ENCODE measurements at regions not wholly inside any gene's neighbourhood (a gene's known extent, or its start where the extent isn't known, plus 50 kb on each side); places are given as distances from the start of the nearest gene placed in this dataset.
"Not testable (repeated sequence)": the region's sequence is repeated elsewhere in the genome, so short reads cannot be mapped to it uniquely, and the experiment has no call there.

GRCh38 chr3:109656225-109656624 lies 318.9 kb upstream of the DPPA4 start:
- no peak for DNase-seq (ENCODE audit: low read depth)

- DNase-seq (ENCODE audit: low read depth): no peak
Observed at GRCh38 chr3:109678600-109678999, 341.3 kb upstream of the DPPA4 start.

GRCh38 chr3:109679664-109680063 lies 342.3 kb upstream of the DPPA4 start:
- no peak for DNase-seq (ENCODE audit: low read depth)

GRCh38 chr3:109683746-109684145 lies 346.4 kb upstream of the DPPA4 start:
- no peak for DNase-seq (ENCODE audit: low read depth)

- no peak for DNase-seq (ENCODE audit: low read depth)
Observed at GRCh38 chr3:109685084-109686079, 348.0 kb upstream of the DPPA4 start.

GRCh38 chr3:109687626-109688025 lies 350.3 kb upstream of the DPPA4 start:
- no peak for DNase-seq (ENCODE audit: low read depth)

- DNase-seq (ENCODE audit: low read depth): no peak
Observed at GRCh38 chr3:109696932-109697331, 359.6 kb upstream of the DPPA4 start.

GRCh38 chr3:109702252-109702651 lies 364.9 kb upstream of the DPPA4 start:
- DNase-seq (ENCODE audit: low read depth): no peak

GRCh38 chr3:109702976-109703375 lies 365.6 kb upstream of the DPPA4 start:
- no peak for DNase-seq (ENCODE audit: low read depth)

- DNase-seq (ENCODE audit: low read depth): not testable (repeated sequence)
Observed at GRCh38 chr3:109705133-109705532, 367.8 kb upstream of the DPPA4 start.

- DNase-seq (ENCODE audit: low read depth): no peak
Observed at GRCh38 chr3:109707617-109708016, 370.3 kb upstream of the DPPA4 start.

GRCh38 chr3:109713288-109713687 lies 375.9 kb upstream of the DPPA4 start:
- no peak for DNase-seq (ENCODE audit: low read depth)

- DNase-seq (ENCODE audit: low read depth): no peak
Observed at GRCh38 chr3:109715707-109716106, 378.4 kb upstream of the DPPA4 start.

GRCh38 chr3:109718850-109719249 lies 381.5 kb upstream of the DPPA4 start:
- no peak for DNase-seq (ENCODE audit: low read depth)

GRCh38 chr3:109728861-109729494 lies 391.6 kb upstream of the DPPA4 start:
- DNase-seq (ENCODE audit: low read depth): no peak

- DNase-seq (ENCODE audit: low read depth): peak; percentile 15
Observed at GRCh38 chr3:109731639-109732473, 394.5 kb upstream of the DPPA4 start.

GRCh38 chr3:109743981-109744380 lies 406.6 kb upstream of the DPPA4 start:
- DNase-seq (ENCODE audit: low read depth): no peak

- DNase-seq (ENCODE audit: low read depth): no peak
Observed at GRCh38 chr3:109772520-109772919, 435.2 kb upstream of the DPPA4 start.

- no peak for DNase-seq (ENCODE audit: low read depth)
Observed at GRCh38 chr3:109774108-109774507, 436.8 kb upstream of the DPPA4 start.

- DNase-seq (ENCODE audit: low read depth): no peak
Observed at GRCh38 chr3:109784285-109784684, 446.9 kb upstream of the DPPA4 start.

- DNase-seq (ENCODE audit: low read depth): no peak
Observed at GRCh38 chr3:109784852-109785631, 447.7 kb upstream of the DPPA4 start.

GRCh38 chr3:109803274-109803673 lies 465.9 kb upstream of the DPPA4 start:
- no peak for DNase-seq (ENCODE audit: low read depth)
